ENCODE measurements at regions not wholly inside any gene's neighbourhood (a gene's known extent, or its start where the extent isn't known, plus 50 kb on each side); places are given as distances from the start of the nearest gene placed in this dataset.

DNA sequence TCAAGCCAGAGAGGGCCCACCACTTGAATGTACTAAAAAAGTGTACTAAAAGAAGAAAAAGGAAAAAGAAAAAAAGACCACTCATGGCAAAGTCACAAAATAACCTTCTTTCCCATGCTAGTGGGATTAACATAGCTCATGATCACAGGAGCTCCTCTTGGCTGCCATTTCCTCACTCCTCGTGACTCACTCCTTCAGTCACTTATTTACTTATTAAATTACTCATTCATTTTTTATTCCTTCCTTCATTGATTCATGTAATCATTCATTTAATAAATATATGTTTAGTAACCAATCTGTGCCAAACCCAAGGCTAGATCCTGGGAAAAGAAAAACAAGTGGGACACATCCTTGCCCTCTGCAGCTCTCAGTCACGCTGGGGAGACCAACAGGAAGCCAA, 300.5 kb downstream of the INSIG2 start:
- no peak for TF ChIP-seq CTCF (IDR thresholded peaks at IDR 0.05; ENCODE audit: insufficient read depth, low read depth, low read length)
- TF ChIP-seq EZH2 (IDR thresholded peaks at IDR 0.05; ENCODE audit: insufficient read depth, low read length), result no peak
